Inflammatory macrophage treated with lipopolysaccharide for 1 hour (primary cell): ENCODE measurements at regions not wholly inside any gene's neighbourhood (a gene's known extent, or its start where the extent isn't known, plus 50 kb on each side); places are given as distances from the start of the nearest gene placed in this dataset.

ENCODE experiments used
- DNase-seq, 2 donors: peaks; one replicate each; pipeline ENCODE4 v3.0.0-alpha.2; 2020 to 2022

DNA sequence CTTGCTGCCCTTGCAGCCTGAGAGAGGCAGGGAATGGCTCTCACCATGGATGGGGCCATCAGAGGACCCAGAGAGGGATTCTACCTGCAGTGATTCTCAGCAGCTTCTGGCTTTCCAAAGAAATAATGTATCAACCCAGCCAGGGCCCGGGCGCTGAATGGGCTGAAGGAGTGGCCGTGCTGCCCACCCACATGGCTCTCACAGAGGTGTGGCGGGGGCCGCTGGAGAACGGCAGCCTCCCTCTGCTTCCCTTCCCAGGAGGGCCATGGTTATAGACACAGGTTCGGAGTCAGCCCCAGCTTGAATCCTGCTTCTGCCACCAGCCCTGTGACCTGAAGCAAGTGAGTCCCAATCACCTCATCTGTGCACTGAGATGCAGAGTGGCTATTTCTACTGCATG is 82.7 kb downstream of the THAP12 start:
- DNase-seq = no peak

DNA sequence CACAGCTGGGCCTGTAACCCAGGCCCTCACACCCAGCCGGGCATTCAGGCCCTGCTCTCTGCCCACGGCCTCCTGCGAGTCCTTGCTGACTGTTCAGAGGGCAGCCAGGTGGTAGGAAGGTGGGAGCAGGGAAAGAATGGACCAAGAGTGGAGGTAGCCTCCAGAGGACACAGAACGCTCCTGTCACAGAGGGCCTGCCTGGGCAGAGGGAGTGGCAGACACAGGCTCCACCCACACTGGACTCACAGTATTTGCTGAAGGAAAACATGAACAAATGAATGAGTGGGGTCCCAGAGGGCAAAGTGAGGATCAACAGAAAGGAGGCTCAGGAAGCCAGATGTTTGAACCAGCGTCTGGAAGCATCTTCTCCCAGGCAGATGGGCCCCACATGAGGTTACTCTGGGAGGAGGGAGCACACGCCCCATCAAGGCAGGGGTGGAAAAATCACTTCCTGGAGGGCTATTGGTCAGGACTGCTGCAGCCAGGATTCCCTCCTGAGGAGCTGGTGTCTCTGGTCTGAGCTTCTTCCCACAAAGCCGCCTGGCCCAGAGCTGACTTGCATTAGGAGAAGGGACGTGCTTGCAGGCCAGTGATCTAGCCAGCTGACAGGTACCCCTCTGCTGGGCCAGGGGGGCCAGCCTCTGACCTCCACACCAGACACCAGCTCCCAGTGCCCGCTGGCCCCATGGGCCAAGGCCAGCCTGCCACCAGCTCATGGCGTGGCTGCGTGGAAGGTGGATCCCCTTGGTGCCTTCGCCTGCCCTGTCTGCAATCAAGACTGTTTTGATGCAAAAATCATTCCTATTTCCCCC is 84.0 kb downstream of the THAP12 start:
- DNase-seq = no peak

DNA sequence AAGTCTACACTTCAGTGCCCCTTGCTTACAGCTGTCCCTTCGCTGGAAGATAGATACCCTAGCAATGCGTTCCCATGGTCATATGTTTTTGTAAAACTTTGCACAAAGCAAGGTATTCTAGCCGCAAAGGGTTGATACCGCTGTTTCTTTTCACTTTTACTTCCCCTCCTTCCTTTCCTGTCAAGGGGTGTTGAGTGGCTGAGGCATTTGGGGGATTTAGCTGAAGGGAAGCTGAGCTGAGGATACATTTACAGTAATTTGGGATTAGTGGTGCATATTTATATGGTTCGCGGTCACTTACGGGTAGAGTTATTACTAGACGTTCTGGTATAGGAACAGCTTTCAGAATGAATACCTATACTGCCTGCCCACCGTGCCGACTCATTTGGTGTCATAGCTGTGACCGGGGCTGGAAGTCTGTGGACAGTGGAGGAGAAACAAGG is 86.9 kb upstream of the WNT11 start:
- DNase-seq = no peak

DNA sequence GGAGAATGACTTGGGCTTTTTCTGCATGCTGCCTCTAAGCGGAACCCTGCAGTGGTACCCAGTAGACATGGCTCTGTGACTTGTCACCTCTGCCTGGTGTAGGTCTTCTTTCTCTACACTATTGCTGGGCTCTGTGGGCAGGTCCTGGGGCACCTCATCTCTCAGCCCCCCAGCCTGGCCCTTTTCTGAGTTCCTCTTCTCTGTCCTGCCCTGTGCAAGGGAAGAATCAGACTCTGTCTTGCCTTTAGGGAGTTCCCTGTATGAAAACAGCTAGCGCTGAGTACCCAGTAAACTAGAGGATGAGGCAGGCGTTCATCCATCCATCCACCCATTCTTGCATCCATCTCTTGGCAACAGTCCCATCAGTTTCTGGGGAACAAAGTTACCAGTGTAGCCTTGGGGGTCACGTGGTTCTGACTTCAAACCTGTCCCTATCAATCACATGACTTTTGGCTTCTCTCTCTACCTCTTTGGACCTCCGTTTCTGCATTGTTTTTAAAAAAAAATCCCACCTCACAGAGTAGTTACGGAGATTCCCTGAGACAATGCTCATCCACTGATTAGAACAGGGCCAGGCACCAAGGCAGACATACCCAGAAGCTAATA is 86.4 kb upstream of the WNT11 start:
- DNase-seq = no peak

DNA sequence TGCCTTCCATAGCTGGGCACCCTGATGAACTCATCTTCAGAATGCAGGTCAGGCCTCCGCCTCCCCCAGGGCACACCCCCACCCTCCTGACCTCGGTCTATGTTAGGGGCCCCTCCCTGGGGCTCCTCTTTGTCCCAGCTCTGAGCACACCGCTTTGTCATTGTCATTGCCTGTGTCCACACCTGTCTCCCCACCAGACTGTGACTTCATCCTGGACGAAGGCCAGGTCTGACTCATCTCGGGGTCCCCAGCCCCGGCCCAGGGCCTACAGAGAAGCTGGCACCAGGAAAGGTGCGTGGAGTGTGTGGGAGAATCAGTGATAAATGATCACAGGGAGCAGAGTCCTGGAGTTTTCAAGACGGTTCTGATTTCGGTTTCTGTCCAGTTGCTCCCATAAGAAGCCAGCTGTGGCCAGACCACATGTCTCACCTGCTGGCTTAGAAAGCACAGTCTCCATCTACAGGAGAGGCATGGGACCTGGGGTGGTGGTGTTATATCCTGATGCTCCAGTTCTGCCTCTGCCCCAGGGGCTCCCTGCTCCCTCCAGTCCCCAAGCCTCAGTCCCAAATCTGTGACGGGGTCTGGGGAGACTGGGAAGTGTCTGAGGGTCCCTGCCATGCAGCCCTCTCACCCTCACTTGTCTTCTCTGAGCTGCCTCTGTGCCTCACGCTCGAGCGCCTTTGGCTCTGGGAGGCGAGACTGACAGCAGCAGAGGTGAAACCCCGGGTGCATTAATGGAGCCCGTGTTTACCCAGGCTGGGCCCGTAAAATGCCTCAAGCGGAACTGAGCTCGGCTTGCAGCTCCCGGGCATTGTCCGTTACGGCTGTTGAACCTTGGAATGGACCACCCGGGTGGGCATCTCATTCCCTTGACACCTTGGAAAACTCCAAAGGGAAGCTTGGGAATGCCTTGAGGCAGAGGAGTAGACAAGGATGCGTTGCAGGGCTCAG is 85.5 kb upstream of the WNT11 start:
- DNase-seq = no peak

DNA sequence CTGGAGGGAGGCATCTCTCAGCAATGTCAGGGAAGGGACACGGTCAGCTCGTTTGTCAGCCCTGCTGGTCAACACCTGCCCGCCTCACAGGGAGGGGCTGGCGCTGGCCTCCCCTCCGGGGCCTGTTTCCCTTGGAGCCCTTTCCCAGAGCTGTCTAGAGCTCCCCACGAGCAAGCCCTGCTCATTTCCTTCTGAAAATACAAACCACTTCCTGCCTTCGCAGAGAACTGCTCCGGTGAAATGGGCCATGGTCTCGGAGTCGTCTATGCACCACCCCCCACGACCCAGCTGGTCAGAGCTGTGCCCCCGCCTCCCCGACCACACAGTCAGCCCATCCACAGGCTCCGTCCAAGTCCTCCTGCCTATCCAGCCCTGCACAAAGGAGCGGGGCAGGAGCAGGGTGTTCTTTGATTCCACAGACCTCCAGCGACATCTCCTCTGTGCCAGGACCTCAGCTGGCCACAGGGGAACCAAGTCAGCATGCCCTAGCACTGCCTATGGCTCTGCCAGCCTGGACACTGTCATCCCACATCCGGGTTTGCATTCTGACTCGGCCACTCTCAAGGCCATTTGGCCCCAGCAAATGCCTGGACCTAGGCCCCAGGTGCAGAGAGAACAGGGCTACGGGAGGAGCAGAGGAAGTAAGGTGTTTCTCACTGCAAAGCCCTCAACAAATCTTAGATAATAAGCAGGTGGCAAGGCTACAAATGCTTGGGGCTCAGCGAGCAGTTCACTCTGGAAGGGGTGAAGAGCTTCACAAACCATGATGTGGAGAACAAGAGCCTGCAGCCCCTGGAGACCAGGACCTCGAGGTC is 82.1 kb upstream of the WNT11 start:
- no peak for DNase-seq

DNA sequence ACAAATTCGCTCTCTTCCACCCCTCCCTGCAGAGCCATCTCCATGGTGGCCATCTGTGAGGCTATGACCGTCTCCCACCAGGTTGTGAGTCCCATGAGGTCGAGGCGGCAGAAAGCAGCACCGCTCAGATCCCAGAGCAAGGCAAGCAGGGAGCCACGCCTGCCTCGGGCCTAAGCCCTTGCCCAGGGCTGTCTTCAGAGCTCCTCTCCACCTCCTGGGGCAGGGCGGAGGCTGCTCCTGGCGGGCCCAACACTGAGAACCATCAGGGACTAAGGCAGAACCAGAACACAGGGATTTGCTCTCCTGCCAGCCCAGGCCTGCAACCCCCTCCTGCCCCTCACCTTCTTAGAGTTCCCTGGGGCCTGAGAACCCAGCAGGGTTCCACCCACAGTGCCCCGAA is 80.9 kb upstream of the WNT11 start:
- DNase-seq = no peak

DNA sequence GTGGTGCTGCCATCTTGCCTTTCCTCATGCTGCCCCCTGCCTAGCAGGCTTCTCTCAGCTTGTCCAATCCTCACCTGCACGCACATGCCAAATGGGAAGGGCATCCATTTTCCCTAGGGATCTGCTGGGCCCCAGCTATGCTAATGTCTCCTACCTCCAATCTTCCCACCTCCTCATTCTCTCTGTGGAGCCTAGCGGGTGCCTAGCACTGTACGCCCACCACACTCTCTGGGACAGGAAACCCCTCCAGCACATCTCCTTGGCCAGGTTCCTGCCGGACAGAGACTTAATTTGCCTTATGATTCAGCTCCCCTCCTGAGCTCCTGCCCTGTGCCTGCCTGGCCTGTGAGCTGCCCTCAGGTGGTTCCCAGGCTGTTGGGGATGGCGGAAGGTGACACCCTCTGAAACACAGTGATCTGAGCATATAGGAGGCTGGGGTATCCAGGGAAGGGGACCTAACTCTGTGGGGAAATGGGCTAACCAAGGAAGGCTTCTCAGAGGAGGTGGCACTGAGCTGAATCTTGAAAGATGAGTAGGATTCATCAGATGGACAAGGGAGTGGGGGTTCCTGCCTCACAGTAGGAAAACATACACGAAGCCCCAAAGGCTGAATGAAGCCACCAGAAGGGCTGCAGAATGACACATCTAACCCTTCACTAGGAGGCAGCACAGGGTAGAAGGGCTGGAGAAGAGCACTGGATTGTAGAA is 79.2 kb upstream of the WNT11 start:
- DNase-seq = no peak

DNA sequence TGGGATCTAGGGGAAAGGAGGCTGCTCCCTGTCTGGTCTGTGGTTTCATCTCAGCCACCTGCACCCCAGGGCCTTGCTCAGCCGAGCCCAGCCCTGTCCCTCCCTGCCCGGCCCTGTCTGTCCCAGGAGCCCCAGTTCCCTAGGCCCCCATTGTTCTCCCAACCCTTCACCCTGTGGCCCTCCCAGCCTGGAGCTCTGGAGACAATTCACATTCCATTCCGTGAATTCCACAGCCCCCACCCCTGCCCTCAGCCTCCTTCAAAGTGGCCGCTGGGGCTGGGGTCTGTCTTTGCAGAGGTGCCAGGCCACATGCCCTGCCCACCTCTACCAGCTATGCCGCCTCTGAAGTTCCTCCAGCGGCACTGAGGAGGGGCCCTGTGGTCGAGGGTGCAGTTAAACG is 77.9 kb upstream of the WNT11 start:
- no peak for DNase-seq

DNA sequence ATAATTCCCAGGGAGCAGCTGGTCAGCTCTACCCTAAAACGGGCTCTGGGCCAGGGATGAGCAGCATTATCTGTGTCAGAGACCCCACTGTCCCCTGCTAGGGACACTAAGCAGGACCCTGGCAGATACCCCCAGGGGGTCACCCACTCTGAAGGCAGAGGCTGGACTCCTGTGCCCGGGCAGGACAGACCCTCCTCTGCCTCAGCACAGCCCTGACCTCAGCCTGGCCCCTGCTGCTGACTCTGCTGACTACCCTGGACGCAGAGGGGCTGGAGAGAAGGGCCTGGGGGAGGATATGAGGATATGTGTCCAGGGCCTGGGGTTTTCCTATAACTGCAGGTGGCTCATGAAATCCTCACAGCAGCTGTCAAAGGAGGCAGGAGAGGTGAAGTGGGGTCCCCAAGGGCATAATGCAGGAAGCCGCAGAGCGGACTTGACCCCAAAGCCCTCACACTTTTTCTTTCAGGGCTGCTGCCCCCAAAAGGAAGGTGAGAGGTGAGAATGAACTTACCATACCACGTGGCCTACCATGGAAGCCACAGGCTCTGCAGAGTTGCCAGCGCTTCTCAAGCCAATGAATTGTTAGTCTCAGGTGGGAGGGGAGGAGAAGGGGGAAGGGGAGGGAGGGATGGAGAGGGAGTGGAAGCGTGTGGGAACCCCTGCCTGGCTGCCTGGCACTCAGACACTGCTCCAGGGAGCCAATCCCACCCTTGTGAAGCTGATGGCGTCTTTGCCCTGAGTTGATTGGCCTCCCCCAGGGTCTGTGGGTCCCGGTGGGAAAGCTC is 76.7 kb upstream of the WNT11 start:
- DNase-seq = no peak

DNA sequence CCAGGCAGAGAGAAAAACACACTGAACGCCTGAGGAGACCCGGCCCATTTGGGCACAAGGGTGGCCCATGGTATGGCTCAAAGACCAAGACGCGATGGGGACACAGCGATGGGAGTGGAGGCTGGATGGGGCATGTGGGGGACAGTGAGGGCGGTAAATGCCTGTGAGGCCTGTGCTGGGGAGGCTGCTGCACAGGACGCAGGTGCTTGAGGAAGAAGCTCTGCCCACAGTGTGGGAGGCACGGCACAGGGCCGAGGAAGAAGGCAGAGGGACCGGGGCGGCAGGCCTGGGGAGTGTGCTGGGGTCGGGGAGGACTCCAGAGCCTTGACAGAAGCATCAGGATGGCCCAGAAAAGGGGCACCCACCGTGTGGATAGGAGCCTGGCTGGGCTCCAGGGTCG is 75.9 kb upstream of the WNT11 start:
- DNase-seq = no peak

DNA sequence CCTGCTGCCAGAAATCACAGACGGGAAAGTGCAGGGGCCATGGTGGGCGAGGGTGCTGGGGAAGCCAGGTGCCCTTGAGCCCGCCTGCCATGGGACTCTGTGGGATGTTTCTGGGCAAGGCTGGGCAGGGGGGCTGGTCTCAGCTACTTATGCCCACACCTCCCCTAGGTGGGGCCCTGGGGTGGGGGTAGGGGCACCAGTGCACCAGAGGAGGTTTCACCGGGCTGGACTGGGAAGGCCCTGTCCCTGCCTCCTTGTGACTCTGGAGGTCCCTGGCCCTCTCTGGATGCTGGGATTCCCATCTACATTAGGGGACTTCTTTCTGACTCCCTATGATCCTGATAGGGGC is 75.2 kb upstream of the WNT11 start:
- no peak for DNase-seq

DNA sequence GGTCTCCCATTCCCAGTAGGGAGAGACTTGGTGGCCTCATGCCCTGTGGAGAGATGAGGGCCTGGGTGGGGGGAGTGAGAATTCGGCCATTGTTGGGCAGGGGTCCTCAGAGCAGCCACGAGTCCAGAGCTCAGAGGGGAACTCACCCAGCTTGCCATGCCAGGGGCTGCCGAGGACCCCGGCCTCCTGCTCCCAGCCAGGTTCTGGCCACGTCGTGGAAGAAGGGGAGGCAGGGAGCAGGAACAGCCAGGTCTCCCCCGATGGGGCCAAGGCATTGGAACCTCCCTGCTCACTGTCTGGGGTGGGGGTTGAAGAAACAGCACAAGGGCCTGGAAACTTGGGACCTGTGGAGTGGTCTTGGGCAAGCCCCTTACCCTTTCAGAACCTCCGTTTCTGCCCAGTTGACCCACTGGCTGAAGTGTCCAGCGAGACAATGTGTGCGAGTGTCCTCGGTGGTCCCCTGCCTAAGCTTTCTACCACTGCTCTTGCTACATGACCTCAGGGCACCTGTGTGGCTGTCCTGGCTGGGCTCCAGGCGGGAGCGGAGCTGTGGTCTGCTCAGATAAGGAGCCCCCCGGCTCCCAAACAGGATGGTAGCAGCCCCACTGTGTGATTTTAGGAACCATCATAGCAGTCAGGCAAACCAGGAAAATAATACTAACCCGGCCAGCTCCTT is 74.7 kb upstream of the WNT11 start:
- DNase-seq = no peak

DNA sequence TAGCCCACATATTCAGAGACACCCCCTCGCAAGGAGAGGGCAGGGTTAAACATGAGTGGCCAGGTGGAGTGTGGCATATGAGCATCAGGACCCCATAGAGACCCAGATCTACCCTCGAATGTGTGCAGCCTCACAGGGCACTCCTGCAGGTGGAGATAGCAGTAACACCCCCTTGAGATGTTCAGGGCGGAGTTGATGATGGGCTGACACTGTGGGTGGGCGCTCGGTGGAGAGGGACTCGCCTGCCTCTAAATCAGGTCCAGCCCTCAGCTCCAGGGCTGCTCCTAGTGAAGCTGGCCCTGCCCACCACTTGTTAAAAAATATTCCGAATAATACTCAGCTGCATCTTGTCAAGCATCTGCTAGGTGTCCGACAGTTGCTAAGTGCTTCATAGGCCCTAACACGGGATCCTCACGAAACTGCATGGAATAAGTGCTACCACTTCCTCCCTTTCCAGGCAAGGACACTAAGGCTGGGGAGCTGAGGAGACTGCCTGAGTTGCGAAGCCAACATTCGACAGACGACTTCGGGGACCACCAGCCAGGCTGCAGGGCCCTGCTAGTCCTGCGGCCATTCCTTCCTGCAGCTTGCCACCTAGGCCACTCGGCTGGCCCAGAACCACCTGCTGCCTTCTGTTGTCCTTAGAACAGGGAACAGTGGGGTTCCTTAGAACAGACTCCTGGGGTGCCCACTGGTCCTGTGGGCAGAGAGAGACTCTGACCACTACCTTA is 74.0 kb upstream of the WNT11 start:
- no peak for DNase-seq

DNA sequence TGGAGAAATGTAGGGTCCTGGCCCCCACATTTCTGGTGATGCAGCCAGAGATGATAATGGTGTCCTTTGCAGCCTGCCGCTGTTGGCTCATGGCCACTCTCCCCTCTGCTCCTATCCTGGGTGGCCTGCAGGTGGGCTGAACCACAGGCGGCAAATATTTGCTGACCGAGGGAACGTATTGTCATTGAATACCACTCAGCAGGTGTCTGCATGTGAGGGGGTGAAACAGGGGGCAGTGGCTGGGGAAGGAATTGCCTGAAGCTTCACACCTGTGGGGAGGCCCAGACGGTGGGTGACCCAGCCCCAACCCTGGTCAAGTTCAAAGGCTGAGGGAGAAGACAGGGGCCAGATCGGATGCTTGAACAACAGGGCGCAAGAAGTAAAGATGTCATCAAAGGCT is 73.3 kb upstream of the WNT11 start:
- no peak for DNase-seq

DNA sequence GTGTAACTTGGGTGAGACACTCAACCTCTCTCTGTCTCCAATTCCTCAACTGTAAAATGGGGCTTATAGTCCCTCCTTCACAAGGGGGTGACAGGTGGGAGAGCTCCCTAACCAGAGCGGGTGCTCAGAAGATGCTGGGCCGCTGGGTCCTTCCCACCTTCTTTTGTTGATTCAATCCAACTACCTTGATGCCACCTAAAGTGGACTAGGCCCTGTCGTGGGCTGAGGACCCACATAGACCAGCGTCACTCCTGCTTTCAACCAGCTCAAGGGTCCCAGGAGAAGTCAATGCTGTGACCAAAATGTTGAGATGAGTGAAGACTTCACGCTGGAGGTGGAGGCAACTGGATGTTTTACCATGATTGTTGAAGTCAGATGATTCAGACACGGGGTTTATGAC is 72.7 kb upstream of the WNT11 start:
- no peak for DNase-seq

DNA sequence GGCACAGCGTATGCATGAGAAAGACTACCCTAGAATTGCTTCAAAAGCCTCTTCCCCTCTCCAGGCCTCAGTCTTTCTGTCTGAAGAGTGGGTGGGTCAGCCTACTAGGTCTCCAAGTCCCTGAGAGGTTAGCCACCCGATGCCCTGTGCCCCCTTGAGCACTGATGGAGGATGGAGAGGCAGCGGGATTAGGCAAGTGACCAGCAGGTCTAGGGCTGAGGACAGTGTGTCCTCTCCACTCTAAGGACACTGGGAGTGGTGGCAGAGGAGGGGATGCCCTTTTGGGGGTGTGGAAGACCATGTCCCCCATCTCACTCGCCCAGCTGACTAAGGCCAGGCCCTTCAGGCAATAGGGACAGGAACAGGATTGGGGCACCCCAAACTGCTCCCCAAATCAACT is 72.2 kb upstream of the WNT11 start:
- no peak for DNase-seq

DNA sequence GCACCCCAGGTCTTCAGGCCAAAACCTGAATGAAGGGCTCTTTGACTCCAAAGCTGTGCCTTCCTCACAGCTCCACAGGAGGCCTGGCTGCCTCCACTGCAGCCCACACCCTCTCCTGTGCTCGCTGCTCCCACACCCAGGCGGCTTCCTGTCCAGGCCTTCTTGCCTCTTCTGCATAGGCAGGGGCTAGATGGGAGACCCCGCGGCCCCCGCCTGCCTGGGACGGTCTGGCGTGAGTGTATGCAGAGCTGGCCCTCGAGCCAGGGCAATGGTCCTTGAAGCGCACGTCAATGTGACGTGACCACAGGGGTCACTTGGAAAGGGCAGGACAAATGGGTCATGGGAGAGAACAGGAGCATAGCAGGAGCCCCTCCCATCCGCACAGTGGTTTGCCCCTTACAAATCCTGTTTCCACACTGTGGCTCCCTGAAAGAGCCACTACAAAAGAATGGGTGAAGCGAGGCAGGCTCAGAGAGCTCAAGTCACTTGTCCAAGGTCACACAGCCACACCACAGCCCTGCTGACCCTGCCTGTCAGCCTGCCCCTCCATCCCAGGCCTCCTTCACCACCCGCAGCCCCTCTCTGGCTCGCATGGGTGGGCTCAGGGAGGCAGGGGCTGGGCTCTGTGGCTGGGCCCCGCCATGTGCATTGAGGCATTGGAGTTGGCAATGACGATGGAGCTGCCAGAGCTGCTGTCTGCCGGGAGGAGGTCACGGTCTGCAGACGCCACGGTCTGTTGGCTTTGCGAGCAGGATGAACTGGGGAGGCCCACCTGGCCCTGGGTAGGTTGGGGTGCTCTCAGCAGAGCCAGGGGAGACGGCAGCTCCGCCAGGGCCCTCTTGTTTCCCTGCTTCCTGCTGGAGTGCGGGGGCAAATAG is 71.2 kb upstream of the WNT11 start:
- DNase-seq = no peak

DNA sequence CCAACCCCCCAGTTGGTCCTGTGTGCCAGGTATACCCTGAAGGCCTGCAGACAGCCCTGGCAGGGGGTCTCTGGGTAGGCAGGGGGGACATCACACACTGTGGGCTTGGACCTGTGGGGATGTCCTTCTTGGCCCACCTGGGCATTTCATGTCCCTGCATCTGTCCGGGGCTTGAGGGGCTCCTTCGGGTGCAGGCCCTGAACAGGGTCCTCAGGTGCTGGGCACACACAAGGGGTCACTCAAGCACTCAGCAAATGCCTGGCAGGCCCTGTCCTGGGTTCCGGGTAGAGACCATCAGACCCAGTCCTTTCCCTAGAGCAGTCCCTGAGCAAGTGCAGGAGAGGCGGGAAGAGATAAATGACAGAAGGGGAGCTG is 70.5 kb upstream of the WNT11 start:
- DNase-seq = no peak
